ENCODE measurements at regions not wholly inside any gene's neighbourhood (a gene's known extent, or its start where the extent isn't known, plus 50 kb on each side); places are given as distances from the start of the nearest gene placed in this dataset.
"Not testable (repeated sequence)": the region's sequence is repeated elsewhere in the genome, so short reads cannot be mapped to it uniquely, and the experiment has no call there.

DNA sequence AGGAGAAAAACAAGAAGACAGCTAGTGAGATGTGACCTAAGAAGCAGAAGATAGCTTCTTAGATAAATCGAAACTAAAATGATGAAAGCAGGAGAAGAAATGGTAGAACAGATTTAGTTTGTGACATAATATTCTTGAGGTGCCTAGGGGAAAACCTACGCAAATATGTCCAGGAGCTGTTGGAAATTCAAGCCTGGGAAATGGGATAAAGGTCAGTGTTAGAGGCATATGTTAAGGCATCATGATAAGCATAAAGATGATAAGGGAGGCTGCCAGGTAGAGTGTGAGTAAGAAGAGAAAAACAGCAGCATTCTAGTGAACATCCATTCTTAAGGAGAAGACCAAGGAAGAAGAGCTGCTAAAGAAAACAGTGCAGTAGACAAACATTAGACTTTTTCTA lies 109.6 kb upstream of the LGR5 start:
- Histone ChIP-seq H3K9me3 (ENCODE audit: control insufficient read depth, low read length) (no peaks in the 10 kb centered on the region), H3K9ac (ENCODE audit: low read length) (no peak overlapping the region), H3K4me3 (ENCODE audit: low read length) (no peak overlapping the region), H3K4me1 (ENCODE audit: control insufficient read depth, insufficient read depth, low read length) (no peaks in the 10 kb centered on the region), H3K36me3 (ENCODE audit: control insufficient read depth, insufficient read depth, low read length, severe bottlenecking) (no peaks in the 10 kb centered on the region), H3K27me3 (replicated peaks; ENCODE audit: control insufficient read depth, insufficient read depth, low read length) (no peaks in the 10 kb centered on the region)
- no peak for DNase-seq (ENCODE audit: low read depth)

DNA sequence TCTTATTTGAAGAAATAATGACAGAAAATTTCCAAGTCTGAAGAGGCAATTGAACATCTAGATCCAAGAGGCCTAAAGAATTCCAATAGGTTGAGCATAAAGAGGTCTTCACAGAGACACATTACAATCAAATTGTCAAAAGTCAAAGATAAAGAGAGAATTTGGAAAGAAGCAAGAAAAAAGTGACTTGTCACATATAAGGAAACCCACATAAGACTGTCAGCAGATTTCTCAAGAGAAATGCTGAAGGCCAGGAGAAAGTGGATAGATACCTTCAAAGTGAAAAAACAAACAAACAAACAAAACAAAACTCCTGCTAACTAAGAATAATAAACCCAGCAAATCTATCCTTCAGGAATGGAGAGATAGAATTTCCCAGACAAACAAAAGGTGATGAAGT lies 118.1 kb upstream of the LGR5 start:
- H3K9ac ChIP-seq (ENCODE audit: low read length), result no peak overlapping the region
- no peaks in the 10 kb centered on the region for H3K4me1 ChIP-seq (ENCODE audit: control insufficient read depth, insufficient read depth, low read length)
- peaks cover 39% of the 10 kb centered on the region for H3K9me3 ChIP-seq (ENCODE audit: control insufficient read depth, low read length)
- H3K27me3 ChIP-seq (replicated peaks; ENCODE audit: control insufficient read depth, insufficient read depth, low read length), result no peaks in the 10 kb centered on the region
- DNase-seq (ENCODE audit: low read depth), result no peak
- peak overlapping the region; percentile 22 for H3K4me3 ChIP-seq (ENCODE audit: low read length)
- no peaks in the 10 kb centered on the region for H3K36me3 ChIP-seq (ENCODE audit: control insufficient read depth, insufficient read depth, low read length, severe bottlenecking)

- no peaks in the 10 kb centered on the region for H3K36me3 ChIP-seq (ENCODE audit: control insufficient read depth, insufficient read depth, low read length, severe bottlenecking)
- DNase-seq (ENCODE audit: low read depth), result no peak
- no peaks in the 10 kb centered on the region for H3K27me3 ChIP-seq (replicated peaks; ENCODE audit: control insufficient read depth, insufficient read depth, low read length)
- peaks cover 39% of the 10 kb centered on the region for H3K9me3 ChIP-seq (ENCODE audit: control insufficient read depth, low read length)
- H3K4me3 ChIP-seq (ENCODE audit: low read length), result no peak overlapping the region
- H3K4me1 ChIP-seq (ENCODE audit: control insufficient read depth, insufficient read depth, low read length), result no peaks in the 10 kb centered on the region
- H3K9ac ChIP-seq (ENCODE audit: low read length), result no peak overlapping the region
Observed at GRCh38 chr12:71321130-71321529, 118.5 kb upstream of the LGR5 start.

DNA sequence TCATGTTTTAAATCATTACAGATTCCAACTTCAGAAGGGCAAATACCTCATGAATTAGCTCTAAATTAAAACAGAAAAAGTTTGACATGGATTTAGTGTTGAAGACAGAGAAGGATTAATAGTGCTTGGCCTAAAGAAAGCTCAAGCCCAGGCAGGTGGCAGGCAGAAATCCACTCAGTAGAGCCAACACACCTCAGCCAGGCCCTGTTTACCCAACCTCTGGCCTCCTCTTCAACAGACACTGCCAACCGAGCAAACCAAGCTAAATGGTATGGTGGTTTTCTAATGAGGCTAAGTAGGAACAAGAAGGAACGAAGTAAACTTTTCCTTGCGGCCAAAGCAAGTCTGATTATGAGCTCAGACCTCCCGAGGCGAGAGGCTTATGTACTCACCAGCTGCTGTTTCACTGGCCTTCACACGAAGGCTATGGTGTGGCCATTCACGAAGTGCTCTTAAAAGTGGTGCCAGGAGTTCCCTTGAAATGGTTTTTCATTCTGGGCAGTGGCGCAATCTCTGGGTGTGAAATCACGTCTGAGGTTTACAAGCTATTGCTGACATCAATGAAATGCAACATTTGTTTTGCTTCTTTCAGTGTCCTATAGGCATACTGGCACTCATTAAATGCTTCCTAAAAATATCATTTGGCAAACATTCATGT lies 124.1 kb upstream of the LGR5 start:
- Histone ChIP-seq H3K36me3 (ENCODE audit: control insufficient read depth, insufficient read depth, low read length, severe bottlenecking) (no peaks in the 10 kb centered on the region), H3K4me3 (ENCODE audit: low read length) (no peak overlapping the region), H3K9ac (ENCODE audit: low read length) (no peak overlapping the region), H3K27me3 (replicated peaks; ENCODE audit: control insufficient read depth, insufficient read depth, low read length) (no peaks in the 10 kb centered on the region), H3K4me1 (ENCODE audit: control insufficient read depth, insufficient read depth, low read length) (no peaks in the 10 kb centered on the region), H3K9me3 (ENCODE audit: control insufficient read depth, low read length) (peaks cover 5% of the 10 kb centered on the region)
- DNase-seq (ENCODE audit: low read depth), result no peak

GRCh38 chr12:71312768-71313403 lies 126.7 kb upstream of the LGR5 start:
- Histone ChIP-seq H3K36me3 (ENCODE audit: control insufficient read depth, insufficient read depth, low read length, severe bottlenecking) (no peaks in the 10 kb centered on the region), H3K4me3 (ENCODE audit: low read length) (no peak overlapping the region), H3K9me3 (ENCODE audit: control insufficient read depth, low read length) (no peaks in the 10 kb centered on the region), H3K9ac (ENCODE audit: low read length) (no peak overlapping the region), H3K27me3 (replicated peaks; ENCODE audit: control insufficient read depth, insufficient read depth, low read length) (no peaks in the 10 kb centered on the region), H3K4me1 (ENCODE audit: control insufficient read depth, insufficient read depth, low read length) (no peaks in the 10 kb centered on the region)
- DNase-seq (ENCODE audit: low read depth), result no peak

- not testable (repeated sequence) for H3K9ac ChIP-seq (ENCODE audit: low read length); H3K9me3 ChIP-seq (ENCODE audit: control insufficient read depth, low read length); H3K4me1 ChIP-seq (ENCODE audit: control insufficient read depth, insufficient read depth, low read length); H3K4me3 ChIP-seq (ENCODE audit: low read length); H3K27me3 ChIP-seq (replicated peaks; ENCODE audit: control insufficient read depth, insufficient read depth, low read length); H3K36me3 ChIP-seq (ENCODE audit: control insufficient read depth, insufficient read depth, low read length, severe bottlenecking); DNase-seq (ENCODE audit: low read depth)
Observed at GRCh38 chr12:71311611-71312010, 128.0 kb upstream of the LGR5 start.

DNA sequence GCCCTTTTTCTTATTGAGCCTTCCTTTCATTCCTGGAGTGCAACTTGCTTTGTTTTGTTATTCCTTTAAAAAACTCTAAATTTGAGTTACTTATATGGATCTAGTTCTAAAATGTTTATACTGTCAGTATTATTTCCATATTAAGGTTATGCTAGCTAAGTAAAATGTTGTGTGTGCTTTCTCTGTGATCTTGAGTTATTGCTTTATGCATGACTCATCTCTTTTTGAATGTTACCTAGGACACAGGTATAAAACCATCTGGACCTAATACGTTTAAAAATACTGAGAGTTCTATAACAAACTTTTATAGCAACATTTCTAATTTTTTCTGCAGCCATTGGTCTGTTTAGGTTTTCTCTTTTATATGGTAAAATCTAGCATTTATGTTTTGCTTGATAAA lies 132.8 kb upstream of the LGR5 start:
- Histone ChIP-seq H3K4me1 (ENCODE audit: control insufficient read depth, insufficient read depth, low read length) (no peaks in the 10 kb centered on the region), H3K4me3 (ENCODE audit: low read length) (no peak overlapping the region), H3K9me3 (ENCODE audit: control insufficient read depth, low read length) (no peaks in the 10 kb centered on the region), H3K9ac (ENCODE audit: low read length) (no peak overlapping the region), H3K27me3 (replicated peaks; ENCODE audit: control insufficient read depth, insufficient read depth, low read length) (no peaks in the 10 kb centered on the region), H3K36me3 (ENCODE audit: control insufficient read depth, insufficient read depth, low read length, severe bottlenecking) (no peaks in the 10 kb centered on the region)
- no peak for DNase-seq (ENCODE audit: low read depth)

DNA sequence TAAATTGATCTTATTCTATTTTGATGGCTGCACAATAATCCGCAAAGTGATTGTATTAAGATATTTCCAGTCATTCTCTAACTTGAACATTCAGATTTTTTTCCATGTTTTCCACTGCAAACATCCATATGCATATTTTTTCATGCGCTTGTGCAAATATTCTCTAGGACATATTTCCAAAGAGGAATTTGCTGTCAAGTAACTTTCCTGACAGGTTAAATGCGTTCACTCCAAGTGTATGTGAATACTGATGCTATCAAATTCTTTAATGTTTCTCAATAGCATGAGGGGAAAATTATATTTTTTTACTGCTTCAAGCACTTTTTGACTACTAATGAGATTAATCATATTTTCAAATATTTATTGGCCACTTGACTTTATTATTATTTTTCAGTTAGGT lies 135.3 kb upstream of the LGR5 start:
- peaks cover 7% of the 10 kb centered on the region for H3K4me1 ChIP-seq (ENCODE audit: control insufficient read depth, insufficient read depth, low read length)

DNA sequence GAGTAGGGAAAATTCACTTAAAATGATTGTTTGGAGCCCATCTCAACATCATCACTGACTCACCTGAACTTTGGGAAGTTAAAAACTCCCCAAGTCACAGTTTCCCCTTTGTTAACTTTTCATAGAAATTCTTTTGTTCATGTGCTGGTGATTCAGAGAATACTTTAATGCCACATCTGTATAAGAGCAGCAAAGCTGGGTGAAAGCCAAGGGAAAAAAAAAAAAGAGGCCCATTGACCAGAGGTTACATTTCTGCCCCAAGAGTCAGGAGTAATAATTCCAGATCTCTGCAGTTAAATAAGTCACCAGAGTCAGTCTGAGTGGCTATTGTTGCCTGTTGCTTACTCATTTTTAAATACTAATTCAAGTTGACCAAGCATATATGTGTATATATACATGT lies 136.4 kb upstream of the LGR5 start:
- Histone ChIP-seq H3K4me3 (ENCODE audit: low read length) (no peak overlapping the region), H3K36me3 (ENCODE audit: control insufficient read depth, insufficient read depth, low read length, severe bottlenecking) (no peaks in the 10 kb centered on the region), H3K9me3 (ENCODE audit: control insufficient read depth, low read length) (no peaks in the 10 kb centered on the region), H3K9ac (ENCODE audit: low read length) (no peak overlapping the region), H3K27me3 (replicated peaks; ENCODE audit: control insufficient read depth, insufficient read depth, low read length) (no peaks in the 10 kb centered on the region), H3K4me1 (ENCODE audit: control insufficient read depth, insufficient read depth, low read length) (peaks cover 7% of the 10 kb centered on the region)
- no peak for DNase-seq (ENCODE audit: low read depth)

More for the DNA sequence above, 135.3 kb upstream of the LGR5 start:
- Histone ChIP-seq H3K27me3 (replicated peaks; ENCODE audit: control insufficient read depth, insufficient read depth, low read length) (no peaks in the 10 kb centered on the region), H3K9ac (ENCODE audit: low read length) (no peak overlapping the region), H3K9me3 (ENCODE audit: control insufficient read depth, low read length) (no peaks in the 10 kb centered on the region), H3K4me3 (ENCODE audit: low read length) (no peak overlapping the region), H3K36me3 (ENCODE audit: control insufficient read depth, insufficient read depth, low read length, severe bottlenecking) (no peaks in the 10 kb centered on the region)
- DNase-seq (ENCODE audit: low read depth), result no peak

- H3K9ac ChIP-seq (ENCODE audit: low read length), result no peak overlapping the region
- no peaks in the 10 kb centered on the region for H3K9me3 ChIP-seq (ENCODE audit: control insufficient read depth, low read length)
- no peak for DNase-seq (ENCODE audit: low read depth)
Observed at GRCh38 chr12:71300772-71301675, 138.6 kb upstream of the LGR5 start.

DNA sequence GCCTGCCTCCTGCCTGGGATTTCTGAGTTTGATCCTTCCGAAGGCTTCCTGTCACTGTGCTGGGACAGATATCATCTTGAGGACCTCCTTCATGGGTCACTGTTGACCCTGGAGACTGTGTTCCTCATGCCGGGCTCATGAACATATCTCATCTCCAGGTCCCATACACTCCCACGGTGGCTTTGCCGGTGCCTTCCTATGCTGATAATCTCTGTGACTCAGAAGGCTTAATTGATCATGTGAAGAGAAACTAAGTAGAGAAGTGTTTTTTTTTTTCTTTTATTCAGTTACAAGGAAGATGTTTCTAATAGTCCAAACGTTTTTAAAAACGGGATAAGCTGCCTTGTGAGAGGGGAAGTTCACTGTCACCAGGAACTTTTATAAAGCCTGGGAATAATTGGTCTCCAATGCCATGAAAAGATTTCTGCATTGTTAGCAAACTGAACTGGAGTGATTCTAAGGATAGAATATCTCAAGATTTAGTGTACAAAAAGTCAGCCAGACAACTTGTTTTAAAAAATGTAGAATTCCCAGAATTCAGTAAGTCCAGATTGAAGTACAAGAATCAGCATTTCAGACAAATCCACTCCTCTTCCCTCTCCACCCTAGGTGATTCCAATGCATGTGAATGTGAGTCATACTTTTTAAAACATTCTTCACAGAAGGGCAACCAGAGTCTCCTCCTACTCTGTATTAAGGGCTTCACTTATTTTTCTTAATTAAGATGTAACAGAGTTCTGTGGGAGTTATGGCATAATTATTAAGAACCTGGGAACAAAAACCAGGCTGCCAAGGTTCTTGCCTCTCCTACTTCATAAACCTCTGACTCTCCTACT lies 139.8 kb upstream of the LGR5 start:
- DNase-seq (ENCODE audit: low read depth), result no peak
- H3K4me1 ChIP-seq (ENCODE audit: control insufficient read depth, insufficient read depth, low read length), result peaks cover 7% of the 10 kb centered on the region
- no peak overlapping the region for H3K4me3 ChIP-seq (ENCODE audit: low read length)
- H3K9me3 ChIP-seq (ENCODE audit: control insufficient read depth, low read length), result no peaks in the 10 kb centered on the region
- no peaks in the 10 kb centered on the region for H3K27me3 ChIP-seq (replicated peaks; ENCODE audit: control insufficient read depth, insufficient read depth, low read length)
- no peaks in the 10 kb centered on the region for H3K36me3 ChIP-seq (ENCODE audit: control insufficient read depth, insufficient read depth, low read length, severe bottlenecking)
- no peak overlapping the region for H3K9ac ChIP-seq (ENCODE audit: low read length)

More at GRCh38 chr12:71300772-71301675, 138.6 kb upstream of the LGR5 start:
- no peaks in the 10 kb centered on the region for H3K27me3 ChIP-seq (replicated peaks; ENCODE audit: control insufficient read depth, insufficient read depth, low read length)
- H3K36me3 ChIP-seq (ENCODE audit: control insufficient read depth, insufficient read depth, low read length, severe bottlenecking), result no peaks in the 10 kb centered on the region
- peaks cover 7% of the 10 kb centered on the region for H3K4me1 ChIP-seq (ENCODE audit: control insufficient read depth, insufficient read depth, low read length)
- H3K4me3 ChIP-seq (ENCODE audit: low read length), result no peak overlapping the region

All from adipocyte (in vitro differentiated cells).